ENCODE measurements at regions not wholly inside any gene's neighbourhood (a gene's known extent, or its start where the extent isn't known, plus 50 kb on each side); places are given as distances from the start of the nearest gene placed in this dataset.

DNA sequence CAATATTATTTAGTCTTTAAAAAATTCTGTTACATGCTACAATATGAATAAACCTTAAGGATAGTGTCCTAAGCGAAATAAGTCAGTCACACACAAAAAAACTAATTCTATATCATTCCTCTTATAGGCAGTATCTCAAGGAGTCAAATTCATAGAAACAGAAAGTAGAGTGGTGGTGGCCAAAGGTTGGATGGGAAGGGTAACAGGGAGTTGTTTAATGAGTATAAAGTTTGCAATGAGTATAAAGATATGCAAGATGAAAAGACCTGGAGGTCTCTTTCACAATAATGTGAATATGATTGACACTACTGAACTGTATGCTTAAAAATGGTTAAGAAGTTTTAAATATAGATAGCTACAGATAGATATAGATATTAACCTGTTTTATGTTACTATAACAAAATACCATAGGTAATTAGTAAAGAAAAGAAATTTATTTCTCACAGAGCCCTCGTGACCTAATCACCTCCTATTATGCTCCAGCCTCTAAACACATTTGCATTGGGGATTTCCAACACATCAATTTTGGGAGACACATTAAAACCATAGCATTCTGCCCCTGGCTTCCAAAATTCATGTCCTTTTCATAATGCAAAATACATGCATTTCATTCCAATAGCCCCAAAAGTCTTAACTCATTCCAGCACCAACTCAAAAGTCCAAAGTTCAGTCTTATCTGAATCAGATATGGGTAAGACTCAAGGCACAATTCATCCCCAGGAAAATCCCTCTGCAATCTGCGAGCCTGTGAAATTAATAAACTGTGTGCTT, 93.6 kb downstream of the ATPSCKMT start:
- H3K27ac ChIP-seq (ENCODE audit: low read depth, low read length), result no peak overlapping the region
- H3K9me3 ChIP-seq (ENCODE audit: control insufficient read depth, insufficient read depth, low read length), result no peaks in the 10 kb centered on the region
- H3K36me3 ChIP-seq (ENCODE audit: control insufficient read depth, insufficient read depth, low read length), result no peaks in the 10 kb centered on the region
- no peak overlapping the region for H3K9ac ChIP-seq (ENCODE audit: low read depth, low read length)
- H3K4me1 ChIP-seq (ENCODE audit: control insufficient read depth, insufficient read depth, low read length), result peaks cover 38% of the 10 kb centered on the region
- H3K27me3 ChIP-seq (ENCODE audit: control insufficient read depth, insufficient read depth, low read length), result no peaks in the 10 kb centered on the region
- no peak overlapping the region for H3K4me3 ChIP-seq (ENCODE audit: low read depth, low read length)

DNA sequence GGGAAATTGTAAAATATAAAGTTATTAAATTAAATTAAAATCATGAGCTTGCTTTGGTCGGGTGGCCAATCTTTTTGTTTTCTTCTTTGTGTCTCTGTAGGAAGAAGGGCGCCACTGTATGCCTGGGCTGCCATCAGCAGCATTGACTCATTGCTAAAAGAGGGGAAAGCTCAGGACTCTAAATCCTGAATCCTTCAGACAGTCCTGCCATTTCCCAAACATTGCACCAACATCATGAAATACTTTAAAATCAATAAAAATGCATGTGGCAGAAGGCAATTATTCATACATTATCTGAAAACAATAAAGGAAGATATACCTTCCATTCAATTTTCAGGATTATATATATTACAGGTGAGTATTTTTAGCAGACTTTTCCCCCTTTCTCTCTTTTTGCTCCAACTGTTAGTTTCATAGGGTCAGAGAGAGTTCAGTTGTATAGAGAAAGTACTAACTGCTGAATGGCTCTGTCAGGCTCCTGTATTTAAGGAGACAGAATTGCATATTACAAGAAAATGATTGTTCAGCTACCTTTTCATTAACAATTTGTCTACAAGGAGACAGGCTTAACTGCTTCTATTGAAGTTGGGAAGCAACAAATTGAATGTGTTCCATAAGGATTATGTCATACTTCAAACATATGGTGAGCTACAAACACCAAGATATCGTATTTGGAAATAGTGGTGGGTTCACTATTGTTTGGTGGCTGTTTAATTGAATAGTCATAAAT, 95.7 kb downstream of the ATPSCKMT start:
- Histone ChIP-seq H3K27ac (ENCODE audit: low read depth, low read length) (no peak overlapping the region), H3K4me1 (ENCODE audit: control insufficient read depth, insufficient read depth, low read length) (peaks cover 28% of the 10 kb centered on the region), H3K4me3 (ENCODE audit: low read depth, low read length) (no peak overlapping the region), H3K36me3 (ENCODE audit: control insufficient read depth, insufficient read depth, low read length) (no peaks in the 10 kb centered on the region), H3K27me3 (ENCODE audit: control insufficient read depth, insufficient read depth, low read length) (no peaks in the 10 kb centered on the region), H3K9me3 (ENCODE audit: control insufficient read depth, insufficient read depth, low read length) (no peaks in the 10 kb centered on the region), H3K9ac (ENCODE audit: low read depth, low read length) (no peak overlapping the region)

DNA sequence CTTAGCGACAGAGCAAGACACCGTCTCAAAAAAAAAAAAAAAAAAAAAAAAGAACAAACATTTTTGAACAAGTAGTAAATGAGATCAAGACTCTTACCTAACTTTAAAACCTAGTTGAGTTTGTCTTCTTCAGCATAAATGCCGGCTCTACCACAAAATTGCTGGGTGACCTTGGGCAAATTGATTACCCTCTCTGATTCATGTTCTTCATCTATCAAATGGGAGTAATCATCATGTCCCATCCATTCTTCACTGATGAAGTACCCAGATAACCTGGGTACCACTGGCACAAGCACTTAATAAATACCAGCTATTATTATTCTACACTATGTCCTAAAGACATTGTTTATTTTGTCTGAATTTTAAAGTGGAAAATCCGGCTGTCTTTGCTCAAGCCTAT, 96.3 kb downstream of the ATPSCKMT start:
- Histone ChIP-seq H3K9ac (ENCODE audit: low read depth, low read length) (no peak overlapping the region), H3K36me3 (ENCODE audit: control insufficient read depth, insufficient read depth, low read length) (no peaks in the 10 kb centered on the region), H3K4me1 (ENCODE audit: control insufficient read depth, insufficient read depth, low read length) (peaks cover 23% of the 10 kb centered on the region), H3K27ac (ENCODE audit: low read depth, low read length) (no peak overlapping the region), H3K27me3 (ENCODE audit: control insufficient read depth, insufficient read depth, low read length) (no peaks in the 10 kb centered on the region), H3K4me3 (ENCODE audit: low read depth, low read length) (no peak overlapping the region), H3K9me3 (ENCODE audit: control insufficient read depth, insufficient read depth, low read length) (no peaks in the 10 kb centered on the region)

DNA sequence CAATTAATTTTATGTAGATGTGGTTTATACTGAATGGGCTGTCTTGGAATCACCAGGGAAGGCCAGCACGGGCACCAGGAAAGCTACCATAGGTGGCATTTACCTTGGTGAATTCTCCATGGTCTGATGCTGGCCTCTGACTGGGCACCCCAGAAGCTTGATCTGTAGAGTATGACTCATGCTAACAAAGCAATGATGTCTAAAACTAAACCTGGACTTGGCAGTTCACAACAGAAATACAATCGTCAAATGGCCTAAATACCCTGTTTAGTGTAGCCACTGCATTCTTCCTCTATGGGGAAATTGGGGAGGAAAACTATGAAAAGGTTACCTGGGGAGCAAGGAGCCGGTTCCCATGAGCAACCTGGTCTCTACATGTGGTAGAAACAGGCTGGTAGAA, 98.0 kb downstream of the ATPSCKMT start:
- Histone ChIP-seq H3K4me1 (ENCODE audit: control insufficient read depth, insufficient read depth, low read length) (peaks cover 5% of the 10 kb centered on the region; the same call in 1 of the 2 replicates), H3K27me3 (ENCODE audit: control insufficient read depth, insufficient read depth, low read length) (no peaks in the 10 kb centered on the region), H3K4me3 (ENCODE audit: low read depth, low read length) (no peak overlapping the region)

DNA sequence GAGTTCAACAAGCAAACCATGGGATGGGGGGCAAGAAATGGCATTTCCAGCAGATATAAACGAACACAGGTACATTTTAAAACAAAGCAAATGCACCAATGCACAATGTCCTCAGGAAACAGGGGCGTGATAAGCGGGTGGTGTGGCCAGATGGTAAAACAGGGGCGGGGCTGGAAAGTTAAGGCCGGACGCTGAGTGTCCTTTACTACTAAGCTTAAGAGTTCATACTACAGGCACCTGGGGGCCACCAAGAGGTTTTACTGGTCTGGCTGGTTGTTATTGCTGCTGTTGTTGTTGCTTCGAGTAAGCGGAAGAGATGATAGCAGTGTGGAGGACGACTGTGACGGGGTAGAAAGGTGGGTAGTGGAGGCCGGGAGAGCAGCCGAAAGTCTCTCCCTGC, 99.8 kb downstream of the ATPSCKMT start:
- Histone ChIP-seq H3K36me3 (ENCODE audit: control insufficient read depth, insufficient read depth, low read length) (no peaks in the 10 kb centered on the region), H3K4me3 (ENCODE audit: low read depth, low read length) (no peak overlapping the region), H3K9ac (ENCODE audit: low read depth, low read length) (no peak overlapping the region), H3K4me1 (ENCODE audit: control insufficient read depth, insufficient read depth, low read length) (no peaks in the 10 kb centered on the region), H3K27me3 (ENCODE audit: control insufficient read depth, insufficient read depth, low read length) (no peaks in the 10 kb centered on the region), H3K27ac (ENCODE audit: low read depth, low read length) (no peak overlapping the region), H3K9me3 (ENCODE audit: control insufficient read depth, insufficient read depth, low read length) (no peaks in the 10 kb centered on the region)

More for the DNA sequence above, 98.0 kb downstream of the ATPSCKMT start:
- H3K9me3 ChIP-seq (ENCODE audit: control insufficient read depth, insufficient read depth, low read length), result no peaks in the 10 kb centered on the region
- no peak overlapping the region for H3K27ac ChIP-seq (ENCODE audit: low read depth, low read length)
- no peaks in the 10 kb centered on the region for H3K36me3 ChIP-seq (ENCODE audit: control insufficient read depth, insufficient read depth, low read length)
- no peak overlapping the region for H3K9ac ChIP-seq (ENCODE audit: low read depth, low read length)

DNA sequence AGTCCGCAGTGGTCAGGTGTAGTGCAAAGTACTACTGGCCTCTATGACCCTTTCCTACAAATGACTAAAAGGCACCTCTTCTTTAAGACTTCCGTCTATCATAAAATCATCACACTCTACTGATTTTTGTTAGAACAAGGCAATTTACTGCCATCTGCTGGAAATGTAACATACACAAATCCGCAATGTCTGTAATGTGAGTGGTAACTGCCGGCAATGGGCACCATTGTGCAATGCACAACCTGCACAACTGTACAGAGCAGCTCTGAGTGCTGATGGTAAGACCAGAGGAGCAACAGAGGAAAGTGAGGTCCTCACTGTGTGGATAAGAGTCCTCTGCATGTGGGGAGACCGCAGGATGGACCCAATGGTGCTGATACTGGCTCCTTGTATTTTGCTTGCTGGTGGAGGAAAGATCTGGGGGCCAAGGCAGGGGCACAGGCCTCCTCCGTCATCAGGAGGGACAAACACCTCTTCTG, 103.7 kb downstream of the ATPSCKMT start:
- Histone ChIP-seq H3K36me3 (ENCODE audit: control insufficient read depth, insufficient read depth, low read length) (no peaks in the 10 kb centered on the region), H3K27ac (ENCODE audit: low read depth, low read length) (no peak overlapping the region), H3K4me3 (ENCODE audit: low read depth, low read length) (no peak overlapping the region), H3K9me3 (ENCODE audit: control insufficient read depth, insufficient read depth, low read length) (no peaks in the 10 kb centered on the region), H3K9ac (ENCODE audit: low read depth, low read length) (no peak overlapping the region), H3K27me3 (ENCODE audit: control insufficient read depth, insufficient read depth, low read length) (no peaks in the 10 kb centered on the region), H3K4me1 (ENCODE audit: control insufficient read depth, insufficient read depth, low read length) (no peaks in the 10 kb centered on the region)

DNA sequence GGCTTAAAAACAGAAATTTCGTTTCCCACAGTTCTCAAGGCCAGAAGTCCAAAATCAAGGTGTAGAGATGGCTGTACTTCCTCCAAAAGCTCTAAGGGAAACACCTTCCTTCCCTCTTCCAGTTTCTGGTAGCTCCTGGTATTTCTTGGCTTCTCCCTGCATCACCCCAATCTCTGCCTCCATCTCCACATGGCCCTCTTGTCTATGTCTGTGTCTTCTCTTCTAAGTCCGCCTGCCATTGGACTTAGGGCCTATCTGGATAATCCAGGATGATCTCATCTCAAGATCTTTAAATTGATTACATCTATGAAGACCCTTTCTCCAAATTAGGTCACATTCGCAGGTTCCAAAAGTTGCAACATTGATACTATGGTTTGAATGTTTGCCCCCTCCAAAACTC, 105.6 kb downstream of the ATPSCKMT start:
- H3K36me3 ChIP-seq (ENCODE audit: control insufficient read depth, insufficient read depth, low read length), result no peaks in the 10 kb centered on the region
- no peak overlapping the region for H3K4me3 ChIP-seq (ENCODE audit: low read depth, low read length)
- H3K27me3 ChIP-seq (ENCODE audit: control insufficient read depth, insufficient read depth, low read length), result no peaks in the 10 kb centered on the region
- H3K9ac ChIP-seq (ENCODE audit: low read depth, low read length), result no peak overlapping the region
- H3K9me3 ChIP-seq (ENCODE audit: control insufficient read depth, insufficient read depth, low read length), result no peaks in the 10 kb centered on the region
- no peaks in the 10 kb centered on the region for H3K4me1 ChIP-seq (ENCODE audit: control insufficient read depth, insufficient read depth, low read length)
- H3K27ac ChIP-seq (ENCODE audit: low read depth, low read length), result no peak overlapping the region

DNA sequence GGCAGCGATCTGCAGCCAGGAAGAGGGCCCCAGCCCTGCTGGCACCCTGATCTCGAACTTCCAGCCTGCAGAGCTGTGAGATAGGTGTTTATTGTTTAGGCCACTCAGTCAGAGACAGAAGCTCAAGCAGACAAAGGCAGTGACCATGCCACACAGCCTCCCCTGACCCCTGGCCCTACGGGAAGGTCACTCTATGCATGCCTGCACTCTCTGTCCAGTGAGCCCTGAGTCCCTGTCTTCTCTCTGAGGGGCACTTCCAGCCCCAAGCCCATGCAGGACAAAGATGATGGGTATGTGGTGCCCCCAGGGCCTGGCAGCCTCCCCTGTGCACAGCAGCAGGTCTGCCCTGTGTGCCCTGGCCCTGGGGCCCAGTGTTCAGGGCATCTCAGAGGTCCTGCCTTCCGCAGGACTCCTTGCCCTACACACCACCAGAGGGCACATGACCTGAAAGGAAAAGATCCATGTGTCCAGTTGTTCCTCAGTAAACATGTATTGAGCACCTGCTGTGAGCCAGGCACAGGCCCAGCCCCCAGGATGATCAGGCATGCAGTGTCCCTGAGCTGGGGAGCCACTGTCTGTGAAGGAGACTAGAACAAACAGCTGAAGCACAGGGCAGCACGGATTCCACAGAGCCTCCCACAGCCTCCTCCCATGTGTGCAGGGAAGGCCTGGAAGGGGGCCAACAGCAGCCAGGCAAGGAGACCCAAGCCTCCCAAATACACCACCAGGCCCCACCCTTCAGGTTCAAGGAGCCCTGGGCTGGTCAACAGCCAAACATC, 109.3 kb downstream of the ATPSCKMT start:
- Histone ChIP-seq H3K9ac (ENCODE audit: low read depth, low read length) (no peak overlapping the region), H3K27ac (ENCODE audit: low read depth, low read length) (no peak overlapping the region), H3K9me3 (ENCODE audit: control insufficient read depth, insufficient read depth, low read length) (no peaks in the 10 kb centered on the region), H3K36me3 (ENCODE audit: control insufficient read depth, insufficient read depth, low read length) (no peaks in the 10 kb centered on the region), H3K27me3 (ENCODE audit: control insufficient read depth, insufficient read depth, low read length) (no peaks in the 10 kb centered on the region), H3K4me3 (ENCODE audit: low read depth, low read length) (no peak overlapping the region), H3K4me1 (ENCODE audit: control insufficient read depth, insufficient read depth, low read length) (no peaks in the 10 kb centered on the region)

DNA sequence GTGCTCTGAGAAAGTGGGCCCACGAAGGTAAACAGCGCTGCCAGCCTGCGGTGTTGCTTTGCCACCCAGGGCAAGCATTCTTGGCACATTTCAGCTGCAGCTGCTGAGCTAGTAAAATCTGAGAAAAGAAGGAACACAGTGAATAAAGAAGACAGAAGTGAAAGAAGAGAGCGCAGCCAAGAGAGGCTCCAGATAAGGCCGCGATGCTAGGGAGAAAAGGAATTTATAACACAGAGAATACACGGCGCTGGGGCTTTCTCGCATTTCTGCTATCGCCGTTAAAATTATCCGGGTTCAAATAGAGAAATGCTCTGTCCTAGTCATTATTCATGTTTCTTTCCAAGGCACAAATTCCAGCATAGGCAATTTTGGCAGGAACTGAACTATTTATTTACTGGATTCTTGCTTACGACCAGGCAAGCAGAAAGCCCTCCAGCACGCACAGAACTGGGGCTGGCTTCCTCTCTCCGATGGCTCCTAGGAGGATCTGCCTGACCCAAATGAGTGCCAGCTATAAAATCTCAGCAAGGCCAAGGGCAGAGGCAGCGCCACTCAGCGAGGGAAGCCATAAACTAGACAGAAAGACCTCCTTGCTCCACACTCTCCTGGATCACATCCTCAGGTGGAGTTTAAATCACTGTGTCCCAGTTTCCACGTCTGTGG, 111.2 kb downstream of the ATPSCKMT start:
- H3K9me3 ChIP-seq (ENCODE audit: control insufficient read depth, insufficient read depth, low read length), result no peaks in the 10 kb centered on the region
- H3K4me1 ChIP-seq (ENCODE audit: control insufficient read depth, insufficient read depth, low read length), result no peaks in the 10 kb centered on the region
- no peak overlapping the region for H3K4me3 ChIP-seq (ENCODE audit: low read depth, low read length)
- H3K9ac ChIP-seq (ENCODE audit: low read depth, low read length), result no peak overlapping the region
- H3K27me3 ChIP-seq (ENCODE audit: control insufficient read depth, insufficient read depth, low read length), result no peaks in the 10 kb centered on the region
- no peak overlapping the region for H3K27ac ChIP-seq (ENCODE audit: low read depth, low read length)
- H3K36me3 ChIP-seq (ENCODE audit: control insufficient read depth, insufficient read depth, low read length), result no peaks in the 10 kb centered on the region

DNA sequence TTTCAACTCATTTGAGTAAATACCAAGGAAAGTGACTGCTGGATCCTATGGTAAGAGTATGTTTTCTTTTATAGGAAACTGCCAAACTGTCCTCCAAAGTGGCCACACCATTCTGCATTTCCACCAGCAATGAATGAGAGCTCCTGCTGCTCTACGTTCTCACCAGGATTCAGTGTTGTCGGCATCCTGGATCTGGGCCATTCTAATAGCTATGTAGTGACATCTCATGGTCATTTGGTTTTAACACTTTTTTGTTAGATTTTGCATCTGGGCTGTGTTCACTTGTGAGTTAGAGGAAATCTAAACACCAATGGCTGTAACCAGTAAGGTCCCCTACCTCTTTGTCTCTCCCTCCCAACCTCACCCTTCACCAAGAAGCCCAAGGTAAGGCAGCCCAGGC, 115.9 kb downstream of the ATPSCKMT start:
- no peak overlapping the region for H3K9ac ChIP-seq (ENCODE audit: low read depth, low read length)
- H3K4me3 ChIP-seq (ENCODE audit: low read depth, low read length), result no peak overlapping the region
- H3K27ac ChIP-seq (ENCODE audit: low read depth, low read length), result no peak overlapping the region
- no peaks in the 10 kb centered on the region for H3K9me3 ChIP-seq (ENCODE audit: control insufficient read depth, insufficient read depth, low read length)
- no peaks in the 10 kb centered on the region for H3K36me3 ChIP-seq (ENCODE audit: control insufficient read depth, insufficient read depth, low read length)
- no peaks in the 10 kb centered on the region for H3K27me3 ChIP-seq (ENCODE audit: control insufficient read depth, insufficient read depth, low read length)
- no peaks in the 10 kb centered on the region for H3K4me1 ChIP-seq (ENCODE audit: control insufficient read depth, insufficient read depth, low read length)
